GM21723 (cell line): ENCODE measurements at regions not wholly inside any gene's neighbourhood (a gene's known extent, or its start where the extent isn't known, plus 50 kb on each side); places are given as distances from the start of the nearest gene placed in this dataset.

ENCODE experiments used
- ATAC-seq: cut with Tn5 transposase; IDR thresholded peaks from one replicate; pipeline ENCODE4 v1.9.1; 2021; ENCODE audit warnings: mild to moderate bottlenecking, moderate library complexity; ENCODE audit not compliant: unreplicated experiment

- peak; percentile 58 for ATAC-seq
Measured at GRCh38 chr3:31004025-31004678, 109.7 kb upstream of the GADL1 start.

GRCh38 chr3:31008994-31009393, 114.5 kb upstream of the GADL1 start:
- no peak for ATAC-seq

- no peak for ATAC-seq
Measured at GRCh38 chr3:31009881-31010280, 115.4 kb upstream of the GADL1 start.

GRCh38 chr3:31010491-31010890, 116.0 kb upstream of the GADL1 start:
- no peak for ATAC-seq

GRCh38 chr3:31011380-31011779, 116.9 kb upstream of the GADL1 start:
- no peak for ATAC-seq

- no peak for ATAC-seq
Measured at GRCh38 chr3:31013090-31013489, 118.6 kb upstream of the GADL1 start.

GRCh38 chr3:31013843-31014242, 119.4 kb upstream of the GADL1 start:
- no peak for ATAC-seq

- ATAC-seq, result no peak
Measured at GRCh38 chr3:31014317-31015040, 120.0 kb upstream of the GADL1 start.

GRCh38 chr3:31016196-31016595, 121.7 kb upstream of the GADL1 start:
- no peak for ATAC-seq

GRCh38 chr3:31022716-31023115, 128.3 kb upstream of the GADL1 start:
- ATAC-seq, result no peak

- no peak for ATAC-seq
Measured at GRCh38 chr3:31025541-31025940, 131.1 kb upstream of the GADL1 start.

GRCh38 chr3:31027191-31027761, 132.8 kb upstream of the GADL1 start:
- ATAC-seq, result no peak

- ATAC-seq, result no peak
Measured at GRCh38 chr3:31027914-31028313, 133.5 kb upstream of the GADL1 start.

GRCh38 chr3:31028766-31029165, 134.3 kb upstream of the GADL1 start:
- ATAC-seq, result no peak

- ATAC-seq, result no peak
Measured at GRCh38 chr3:31029706-31030105, 135.2 kb upstream of the GADL1 start.

GRCh38 chr3:31035681-31036080, 141.2 kb upstream of the GADL1 start:
- no peak for ATAC-seq

- ATAC-seq, result no peak
Measured at GRCh38 chr3:31038086-31038739, 143.8 kb upstream of the GADL1 start.

GRCh38 chr3:31039145-31039544, 144.7 kb upstream of the GADL1 start:
- no peak for ATAC-seq

GRCh38 chr3:31041161-31041978, 146.9 kb upstream of the GADL1 start:
- no peak for ATAC-seq

GRCh38 chr3:31043184-31043819, 148.8 kb upstream of the GADL1 start:
- no peak for ATAC-seq
